HG02970 (cell line): ENCODE measurements at regions not wholly inside any gene's neighbourhood (a gene's known extent, or its start where the extent isn't known, plus 50 kb on each side); places are given as distances from the start of the nearest gene placed in this dataset.

Experiments
- ATAC-seq: cut with Tn5 transposase; IDR thresholded peaks from one replicate; pipeline ENCODE4 v1.9.1; 2021; ENCODE audit warnings: mild to moderate bottlenecking, moderate library complexity, moderate number of reproducible peaks; ENCODE audit not compliant: unreplicated experiment, low FRiP score

DNA sequence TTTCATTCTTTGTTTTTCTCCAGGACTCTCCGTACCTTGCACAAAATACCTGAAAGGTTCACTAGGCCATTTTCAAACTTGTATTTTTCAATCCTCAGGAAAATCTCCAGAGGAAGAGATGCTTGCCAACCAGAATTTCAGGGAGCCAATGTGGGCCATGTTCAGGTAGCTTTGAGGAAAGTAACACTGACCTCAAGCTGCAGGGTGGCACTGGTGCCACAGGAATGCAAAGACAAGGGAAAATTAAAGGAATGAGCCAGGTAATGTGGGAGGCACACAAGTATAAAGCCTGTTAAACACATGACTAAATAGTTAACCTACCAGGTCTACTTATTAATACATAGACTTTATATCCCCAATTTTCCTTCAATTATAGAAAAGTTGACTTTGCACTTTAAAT, 51.9 kb upstream of the GAP43 start:
- ATAC-seq = no peak
